HepG2 (cell line): ENCODE measurements at regions not wholly inside any gene's neighbourhood (a gene's known extent, or its start where the extent isn't known, plus 50 kb on each side); places are given as distances from the start of the nearest gene placed in this dataset.

ENCODE experiments used
- ATAC-seq: fragments of 200-7000 bp; cut with Tn5 transposase; 3 replicates; pipeline ENCODE4 v1.9.1; 2020; ENCODE audit warnings: mild to moderate bottlenecking, moderate library complexity
- BruUV-seq: library from RNA; stranded (reverse); fragments of 400-500 nt; replicated peaks from 2 replicates; lab custom pipeline; 2021; lab: Mats Ljungman, UMichigan
- CTCF ChIA-PET: fragments of 300-600 bp; formaldehyde crosslinking; extraction: SDS; loops from one replicate; lab custom pipeline; 2021; ENCODE audit warnings: low total read pairs, inconsistent platforms, low intra/inter-chr PET ratio; lab: Yijun Ruan, JAX
- POLR2A ChIA-PET: fragments of 350-600 bp; sonication (Branson Sonifier 250); formaldehyde crosslinking; loops from one replicate; lab custom pipeline; 2020; ENCODE audit warnings: antibody characterized with exemption, inconsistent platforms; lab: Yijun Ruan, JAX
- DNase-seq: peaks from one replicate; pipeline ENCODE4 v3.0.0-alpha.2; 2015; ENCODE audit warnings: low spot score
- FAIRE-seq: peaks from 3 replicates; lab custom pipeline; 2011; peaks lifted over from hg19 to GRCh38; lab: Jason Lieb, UNC
- H2AFZ ChIP-seq: one replicate; pipeline ENCODE4 v1.6.1; 2011; ENCODE audit warnings: low read length, inconsistent platforms
- H3K27ac ChIP-seq: fragments of 300-600 bp; 3 replicates; pipeline ENCODE4 v1.8.0; 2011; ENCODE audit warnings: mixed run types, mild to moderate bottlenecking, mixed read lengths, low read length, inconsistent platforms; ENCODE audit not compliant: insufficient read depth; ENCODE audit errors: extremely low read length
- H3K27me3 ChIP-seq, 2 experiments: fragments of 200-600 bp in 1 of 2; 2 replicates in 1 of 2; 3 replicates in 1 of 2; pipeline versions ENCODE4 v1.6.0 to v1.8.0; 2011; ENCODE audit warnings: low read length in 2 of 2, mild to moderate bottlenecking in 2 of 2, moderate library complexity in 2 of 2, inconsistent platforms in 1 of 2; ENCODE audit not compliant: insufficient read depth in 2 of 2, control insufficient read depth in 1 of 2
- H3K36me3 ChIP-seq, 2 experiments: fragments of 200-600 bp in 1 of 2; replicated peaks in 1 of 2; 2 replicates in 1 of 2; 3 replicates in 1 of 2; pipeline versions ENCODE4 v1.5.1 to v1.8.0; 2011; ENCODE audit warnings: low read length in 2 of 2, inconsistent platforms in 1 of 2; ENCODE audit not compliant: insufficient read depth in 2 of 2, control insufficient read depth in 1 of 2
- H3K4me1 ChIP-seq: 2 replicates; pipeline ENCODE4 v1.5.1; 2012; ENCODE audit warnings: low read length, inconsistent platforms; ENCODE audit not compliant: insufficient read depth
- H3K4me2 ChIP-seq: 2 replicates; pipeline ENCODE4 v1.6.0; 2011; ENCODE audit warnings: low read depth, low read length, inconsistent platforms
- H3K4me3 ChIP-seq, 3 experiments: fragments of 200-600 bp in 1 of 3; sonication (generic), shearing (Covaris generic) in 1 of 3; replicated peaks in 1 of 3; 2 replicates each; pipeline ENCODE4 v1.5.1; 2011 to 2016; ENCODE audit warnings: low read length in 3 of 3, inconsistent platforms in 2 of 3, low read depth in 2 of 3, mild to moderate bottlenecking in 2 of 3, control low read depth in 1 of 3, mixed read lengths in 1 of 3; ENCODE audit not compliant: insufficient read depth in 1 of 3
- H3K79me2 ChIP-seq: one replicate; pipeline ENCODE4 v1.6.1; 2011; ENCODE audit warnings: low read length, inconsistent platforms; ENCODE audit not compliant: insufficient read depth
- H3K9ac ChIP-seq: 2 replicates; pipeline ENCODE4 v1.6.0; 2011; ENCODE audit warnings: mild to moderate bottlenecking, low read depth, low read length, inconsistent platforms; ENCODE audit not compliant: insufficient read depth
- H3K9me3 ChIP-seq: 2 replicates; pipeline ENCODE4 v1.5.1; 2012; ENCODE audit warnings: mild to moderate bottlenecking, low read length
- H4K20me1 ChIP-seq: 2 replicates; pipeline ENCODE4 v1.6.0; 2011; ENCODE audit warnings: inconsistent platforms, mild to moderate bottlenecking, low read length, moderate library complexity; ENCODE audit not compliant: insufficient read depth
- BRD4 ChIP-seq: sonication (generic); formaldehyde crosslinking; IDR thresholded peaks from 2 replicates; pipeline ENCODE4 v1.4.0; 2020; ENCODE audit warnings: missing genetic modification reagents
- FOXP4 ChIP-seq: sonication (generic); formaldehyde crosslinking; IDR thresholded peaks from 2 replicates; pipeline ENCODE4 v1.4.0; 2020; ENCODE audit warnings: missing genetic modification reagents
- KAT2B ChIP-seq: fragments of 150-350 bp; IDR thresholded peaks from 2 replicates; pipeline ENCODE4 v1.6.1; 2014; ENCODE audit warnings: low read depth, low read length, borderline replicate concordance
- MAX ChIP-seq: IDR thresholded peaks from 2 replicates; pipeline ENCODE4 v1.6.1; 2012; ENCODE audit warnings: inconsistent platforms
- MED1 ChIP-seq: sonication (generic); formaldehyde crosslinking; IDR thresholded peaks from 2 replicates; pipeline ENCODE4 v1.4.0; 2020; ENCODE audit warnings: missing genetic modification reagents
- SUZ12 ChIP-seq: fragments of 150-350 bp; IDR thresholded peaks from 2 replicates; pipeline ENCODE4 v1.6.1; 2014; ENCODE audit warnings: low read depth, low read length
- ZNF20 ChIP-seq: sonication (generic); formaldehyde crosslinking; IDR thresholded peaks from 2 replicates; pipeline ENCODE4 v1.4.0; 2020; ENCODE audit warnings: mild to moderate bottlenecking, moderate library complexity, missing genetic modification reagents
- ZNF282 ChIP-seq: fragments of 450-650 bp; IDR thresholded peaks from 2 replicates; pipeline ENCODE4 v1.6.1; 2018; ENCODE audit not compliant: partially characterized antibody
- ZNF761 ChIP-seq: sonication (generic); formaldehyde crosslinking; conservative IDR thresholded peaks from 2 replicates; pipeline ENCODE4 v1.4.0; 2020; ENCODE audit warnings: mild to moderate bottlenecking, missing genetic modification reagents
- ZSCAN5A ChIP-seq: sonication (generic); formaldehyde crosslinking; IDR thresholded peaks from 2 replicates; pipeline ENCODE4 v1.8.0; 2022; ENCODE audit warnings: mild to moderate bottlenecking, missing genetic modification reagents, borderline replicate concordance
- WGBS: methylation state at CpG from one replicate; pipeline ENCODE4 v1.1.6; 2017; ENCODE audit warnings: low lambda C conversion rate; 5-methylcytosine and 5-hydroxymethylcytosine counted together
- in situ Hi-C: cut with HindIII; loops from 2 replicates; pipeline ENCODE4 v1.10.0; 2017; ENCODE audit warnings: low pct_unique_long_range_greater_than_20kb; ENCODE audit not compliant: extremely low pct_ligation_motif_present
- intact Hi-C: fragments of 100-400 bp; cut with micrococcal nuclease; formaldehyde crosslinking; loops from one replicate; pipeline ENCODE4 v1.10.0; 2022; ENCODE audit not compliant: unreplicated experiment

- POLR2A ChIA-PET, result no interaction called here
- Histone ChIP-seq H3K4me2 (no peak overlapping the region), H3K4me3 (no peak overlapping the region), H3K9me3 (no peaks in the 10 kb centered on the region), H3K4me1 (peaks cover 69% of the 10 kb centered on the region), H3K9ac (no peak overlapping the region), H3K36me3 (no peaks in the 10 kb centered on the region), H2AFZ (no peak overlapping the region), H3K27ac (no peak overlapping the region), H3K27me3 (no peaks in the 10 kb centered on the region), H4K20me1 (no peaks in the 10 kb centered on the region), H3K79me2 (no peaks in the 10 kb centered on the region)
- CTCF ChIA-PET, result no interaction called here
- in situ Hi-C loops (no loop called here), intact Hi-C loops (loop anchor here (10.0 kb wide), 1 partner anchor 48 kb away; no protein-coding TSS in a partner anchor)
- DNase-seq (no peak), ATAC-seq (no peak), FAIRE-seq (no peak)
- no TSS peak for BruUV-seq
- WGBS, result 82% methylated on average over 8 of the region's 8 CpGs
- TF ChIP-seq KAT2B (peak; percentile 13; the same call in 1 of the 2 replicates), ZSCAN5A (CRISPR knock-in tag) (no peak), MAX (0 out of 2 replicates have a peak, but pooled peaks have one; percentile 17), ZNF282 (no peak), ZNF761 (CRISPR knock-in tag) (no peak), SUZ12 (no peak), BRD4 (CRISPR knock-in tag) (0 out of 2 replicates have a peak, but pooled peaks have one; percentile 39), FOXP4 (CRISPR knock-in tag) (no peak), MED1 (CRISPR knock-in tag) (0 out of 2 replicates have a peak, but pooled peaks have one; percentile 14), ZNF20 (CRISPR knock-in tag) (no peak)
Observed at GRCh38 chr21:39036581-39036980, 146.7 kb downstream of the PSMG1 start.
